Trophoblast cell (in vitro differentiated cells and primary cell): ENCODE measurements at regions not wholly inside any gene's neighbourhood (a gene's known extent, or its start where the extent isn't known, plus 50 kb on each side); places are given as distances from the start of the nearest gene placed in this dataset.

Experiments
- DNase-seq, 2 donors: peaks; one replicate each; pipeline ENCODE4 v3.0.0-alpha.2; 2016
- H2AFZ ChIP-seq: 2 replicates; pipeline ENCODE4 v1.6.1; 2013; ENCODE audit warnings: low read length, moderate library complexity, mild to moderate bottlenecking; ENCODE audit not compliant: insufficient read depth, poor library complexity
- H2AK5ac ChIP-seq: 2 replicates; pipeline ENCODE4 v1.6.1; 2013; ENCODE audit warnings: mild to moderate bottlenecking, low read length
- H2BK120ac ChIP-seq: 2 replicates; pipeline ENCODE4 v1.6.1; 2013; ENCODE audit warnings: low read length, mild to moderate bottlenecking, moderate library complexity; ENCODE audit not compliant: insufficient read depth, poor library complexity
- H2BK12ac ChIP-seq: 2 replicates; pipeline ENCODE4 v1.6.1; 2013; ENCODE audit warnings: mild to moderate bottlenecking, low read length, moderate library complexity
- H2BK5ac ChIP-seq: 2 replicates; pipeline ENCODE4 v1.6.1; 2013; ENCODE audit warnings: low read length, low read depth, moderate library complexity, mild to moderate bottlenecking; ENCODE audit not compliant: poor library complexity
- H3K14ac ChIP-seq: 2 replicates; pipeline ENCODE4 v1.6.1; 2013; ENCODE audit warnings: mild to moderate bottlenecking, low read length
- H3K18ac ChIP-seq: 2 replicates; pipeline ENCODE4 v1.6.1; 2013; ENCODE audit warnings: mild to moderate bottlenecking, low read length
- H3K23ac ChIP-seq: 2 replicates; pipeline ENCODE4 v1.6.1; 2013; ENCODE audit warnings: low read length
- H3K27ac ChIP-seq: 2 replicates; pipeline ENCODE4 v1.5.1; 2013; ENCODE audit warnings: low read depth, mild to moderate bottlenecking, inconsistent platforms, low read length, moderate library complexity
- H3K27me3 ChIP-seq: 2 replicates; pipeline ENCODE4 v1.6.1; 2013; ENCODE audit warnings: inconsistent platforms, mild to moderate bottlenecking, low read length, moderate library complexity; ENCODE audit not compliant: insufficient read depth
- H3K36me3 ChIP-seq, 2 experiments: 1 replicate in 1 of 2; 2 replicates in 1 of 2; pipeline ENCODE4 v1.6.1; 2013; ENCODE audit warnings: low read length in 2 of 2, mild to moderate bottlenecking in 2 of 2, moderate library complexity in 1 of 2; ENCODE audit not compliant: insufficient read depth in 2 of 2, control insufficient read depth in 1 of 2
- H3K4ac ChIP-seq: 2 replicates; pipeline ENCODE4 v1.6.1; 2013; ENCODE audit warnings: low read depth, mild to moderate bottlenecking, low read length, moderate library complexity
- H3K4me1 ChIP-seq, 2 experiments: 1 replicate in 1 of 2; 2 replicates in 1 of 2; pipeline ENCODE4 v1.6.1; 2013; ENCODE audit warnings: low read length in 2 of 2, mild to moderate bottlenecking in 2 of 2, moderate library complexity in 1 of 2; ENCODE audit not compliant: insufficient read depth in 2 of 2, control insufficient read depth in 1 of 2
- H3K4me2 ChIP-seq: 2 replicates; pipeline ENCODE4 v1.6.1; 2013; ENCODE audit warnings: inconsistent platforms, mild to moderate bottlenecking, low read length, moderate library complexity
- H3K4me3 ChIP-seq: 2 replicates; pipeline ENCODE4 v1.5.1; 2013; ENCODE audit warnings: mild to moderate bottlenecking, low read depth, low read length, inconsistent platforms
- H3K79me1 ChIP-seq: one replicate; pipeline ENCODE4 v1.6.1; 2013; ENCODE audit warnings: low read length
- H3K79me2 ChIP-seq: 2 replicates; pipeline ENCODE4 v1.6.1; 2013; ENCODE audit warnings: low read length, mild to moderate bottlenecking; ENCODE audit not compliant: control insufficient read depth, insufficient read depth, poor library complexity
- H3K9ac ChIP-seq: 2 replicates; pipeline ENCODE4 v1.6.1; 2013; ENCODE audit warnings: mild to moderate bottlenecking, low read length
- H3K9me3 ChIP-seq: 2 replicates; pipeline ENCODE4 v1.6.1; 2013; ENCODE audit warnings: low read depth, mild to moderate bottlenecking, control low read depth, inconsistent platforms, low read length; ENCODE audit not compliant: insufficient read depth
- H4K12ac ChIP-seq: 2 replicates; pipeline ENCODE4 v1.6.1; 2013; ENCODE audit warnings: low read depth, mild to moderate bottlenecking, low read length, moderate library complexity
- H4K8ac ChIP-seq: 2 replicates; pipeline ENCODE4 v1.6.1; 2013; ENCODE audit warnings: low read depth, mild to moderate bottlenecking, low read length, moderate library complexity
- H4K91ac ChIP-seq: one replicate; pipeline ENCODE4 v1.6.1; 2013; ENCODE audit warnings: low read depth, mild to moderate bottlenecking, low read length, moderate library complexity
- WGBS: extraction: QIAGEN DNeasy Blood & Tissue Kit; methylation state at CpG from one replicate; pipeline ENCODE4 v1.1.7; 2013; ENCODE audit warnings: missing lambda C conversion rate; ENCODE audit not compliant: insufficient read length, insufficient coverage; ENCODE audit errors: extremely low coverage; 5-methylcytosine and 5-hydroxymethylcytosine counted together

DNA sequence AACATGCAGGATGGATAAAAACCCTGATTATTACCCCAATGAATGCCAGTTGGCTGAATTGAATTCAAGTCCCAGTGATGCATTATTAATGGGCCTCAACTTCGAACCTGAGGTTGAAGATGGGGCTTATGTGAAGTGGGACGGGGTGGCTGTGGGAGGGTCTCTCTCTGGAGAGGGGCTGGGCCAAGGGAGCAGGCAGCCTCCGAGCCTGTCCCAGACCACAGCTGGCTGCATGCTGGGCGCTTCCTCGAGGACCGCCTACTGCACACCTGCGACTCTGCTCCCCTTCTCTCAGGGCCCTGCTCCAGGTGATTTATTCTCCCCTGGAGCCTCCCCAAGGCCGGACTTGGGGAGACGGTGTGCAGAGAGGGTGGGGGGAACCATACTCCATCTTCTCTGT lies 568.3 kb downstream of the CCDC171 start:
- peaks cover 1% of the 10 kb centered on the region for H3K9me3 ChIP-seq
- no peaks in the 10 kb centered on the region for H3K36me3 ChIP-seq
- H3K79me2 ChIP-seq: no peaks in the 10 kb centered on the region
- no peaks in the 10 kb centered on the region for H3K79me1 ChIP-seq
- no CpG with 5 or more reads among the region's 9 CpGs for WGBS
- no peak overlapping the region for H4K91ac ChIP-seq
- no peak overlapping the region for H3K9ac ChIP-seq
- H2AK5ac ChIP-seq: no peak overlapping the region
- no peak overlapping the region for H3K27ac ChIP-seq
- H3K23ac ChIP-seq: no peak overlapping the region
- H2BK12ac ChIP-seq: no peak overlapping the region
- no peak overlapping the region for H3K18ac ChIP-seq
- H3K14ac ChIP-seq: no peak overlapping the region
- no peak overlapping the region for H3K4ac ChIP-seq
- H3K27me3 ChIP-seq: no peaks in the 10 kb centered on the region
- no peak overlapping the region for H3K4me2 ChIP-seq
- H2BK120ac ChIP-seq: no peak overlapping the region
- H2BK5ac ChIP-seq: no peak overlapping the region
- no peak overlapping the region for H4K8ac ChIP-seq
- H3K4me3 ChIP-seq: no peak overlapping the region
- peaks cover 8 to 11% of the 10 kb centered on the region in 2 experiments for H3K4me1 ChIP-seq
- no peak overlapping the region for H2AFZ ChIP-seq
- no peak overlapping the region for H4K12ac ChIP-seq
- DNase-seq: no peak

DNA sequence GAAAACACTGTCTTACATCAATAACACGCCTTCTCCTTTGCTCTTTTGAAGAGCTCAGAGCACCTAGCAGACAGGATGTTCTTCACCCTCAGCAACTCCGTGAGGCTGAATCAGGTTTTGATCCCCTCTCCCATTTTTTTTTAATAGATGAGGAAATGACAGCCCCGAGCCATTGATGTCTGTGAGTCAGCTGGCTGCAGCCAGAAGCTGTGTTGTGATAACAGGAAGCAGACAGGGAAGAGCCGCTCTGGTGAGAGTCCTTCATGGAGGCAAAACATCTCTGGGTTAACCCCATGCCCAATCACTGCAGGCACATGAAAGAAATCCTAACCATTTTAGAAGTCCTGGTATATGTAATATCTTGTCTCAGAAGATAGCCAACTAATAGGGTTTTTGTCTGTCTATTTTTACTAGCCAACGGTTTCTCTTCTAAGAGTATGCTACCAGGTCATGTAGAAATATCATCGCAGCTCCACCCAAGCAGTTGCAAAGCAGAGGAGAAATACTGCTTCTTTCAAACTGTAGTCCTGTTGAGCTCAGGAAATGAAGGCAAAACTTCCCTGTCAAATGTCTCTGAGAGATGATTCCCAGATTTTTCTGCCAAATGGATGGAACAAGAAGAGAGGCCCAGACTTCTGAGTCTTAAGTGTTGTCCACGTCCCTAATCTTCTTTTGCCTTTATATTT lies 568.9 kb downstream of the CCDC171 start:
- Histone ChIP-seq H3K27ac (no peak overlapping the region), H3K9ac (no peak overlapping the region), H3K9me3 (peaks cover 1% of the 10 kb centered on the region), H4K12ac (no peak overlapping the region), H3K79me2 (no peaks in the 10 kb centered on the region), H2AK5ac (no peak overlapping the region), H2AFZ (no peak overlapping the region), H3K79me1 (no peaks in the 10 kb centered on the region), H3K23ac (no peak overlapping the region), H3K14ac (no peak overlapping the region), H2BK120ac (no peak overlapping the region), H3K18ac (no peak overlapping the region), H2BK5ac (no peak overlapping the region), H3K36me3 (no peaks in the 10 kb centered on the region), H3K27me3 (no peaks in the 10 kb centered on the region), H3K4me3 (no peak overlapping the region), H2BK12ac (no peak overlapping the region), H4K91ac (no peak overlapping the region), H3K4me2 (no peak overlapping the region), H3K4ac (no peak overlapping the region), H3K4me1 (peaks cover 8 to 11% of the 10 kb centered on the region in 2 experiments), H4K8ac (no peak overlapping the region)
- WGBS: no CpG with 5 or more reads among the region's 7 CpGs
- no peak for DNase-seq

DNA sequence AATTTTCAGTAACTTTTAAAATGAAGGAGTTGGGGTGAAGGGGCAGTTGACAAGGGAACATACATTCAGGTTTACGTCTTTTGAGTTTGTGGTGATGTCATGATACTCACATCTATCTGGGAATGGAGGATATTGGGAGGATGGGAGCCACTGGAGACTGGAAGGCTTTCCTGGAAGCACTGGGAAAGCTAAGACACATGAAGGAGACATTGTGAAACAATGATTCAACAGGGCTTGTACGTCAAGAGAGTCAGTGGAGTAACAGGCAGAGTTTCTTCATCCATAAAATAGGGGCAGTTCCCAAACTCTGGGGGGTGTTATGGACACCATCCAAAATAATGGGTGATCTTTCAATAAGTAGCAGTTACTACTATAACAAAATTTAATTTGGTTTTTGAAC lies 572.8 kb downstream of the CCDC171 start:
- WGBS: no CpG with 5 or more reads among the region's 2 CpGs
- DNase-seq: no peak
- Histone ChIP-seq H3K27ac (no peak overlapping the region), H3K4me1 (peaks cover 5 to 6% of the 10 kb centered on the region in 2 experiments), H3K36me3 (no peaks in the 10 kb centered on the region), H3K4me2 (no peak overlapping the region), H3K27me3 (no peaks in the 10 kb centered on the region), H3K9ac (no peak overlapping the region), H2AFZ (no peak overlapping the region), H3K18ac (no peak overlapping the region), H2AK5ac (no peak overlapping the region), H3K14ac (no peak overlapping the region), H4K8ac (no peak overlapping the region), H2BK120ac (no peak overlapping the region), H2BK5ac (no peak overlapping the region), H4K12ac (no peak overlapping the region), H3K4ac (no peak overlapping the region), H3K79me1 (no peaks in the 10 kb centered on the region), H3K79me2 (no peaks in the 10 kb centered on the region), H3K23ac (no peak overlapping the region), H2BK12ac (no peak overlapping the region), H4K91ac (no peak overlapping the region), H3K4me3 (no peak overlapping the region), H3K9me3 (no peaks in the 10 kb centered on the region)

- H4K12ac ChIP-seq: no peak overlapping the region
- no peak overlapping the region for H3K27ac ChIP-seq
- no peak overlapping the region for H3K4ac ChIP-seq
- H4K91ac ChIP-seq: no peak overlapping the region
- no peak overlapping the region for H3K14ac ChIP-seq
- H3K4me3 ChIP-seq: no peak overlapping the region
- no peak overlapping the region for H2AK5ac ChIP-seq
- peaks cover 3 to 4% of the 10 kb centered on the region in 2 experiments for H3K4me1 ChIP-seq
- no peaks in the 10 kb centered on the region for H3K79me2 ChIP-seq
- no peak overlapping the region for H4K8ac ChIP-seq
- H2BK5ac ChIP-seq: no peak overlapping the region
- WGBS: no CpG with 5 or more reads among the region's 2 CpGs
- no peaks in the 10 kb centered on the region for H3K36me3 ChIP-seq
- no peak for DNase-seq
- H3K23ac ChIP-seq: no peak overlapping the region
- no peaks in the 10 kb centered on the region for H3K27me3 ChIP-seq
- no peak overlapping the region for H3K9ac ChIP-seq
- no peaks in the 10 kb centered on the region for H3K79me1 ChIP-seq
- H2BK12ac ChIP-seq: no peak overlapping the region
- H3K9me3 ChIP-seq: no peaks in the 10 kb centered on the region
- no peak overlapping the region for H3K4me2 ChIP-seq
- no peak overlapping the region for H2BK120ac ChIP-seq
- H2AFZ ChIP-seq: no peak overlapping the region
- H3K18ac ChIP-seq: no peak overlapping the region
Measured at GRCh38 chr9:16126042-16126441, 573.2 kb downstream of the CCDC171 start.
